A204.1 (cell line): ENCODE measurements at regions not wholly inside any gene's neighbourhood (a gene's known extent, or its start where the extent isn't known, plus 50 kb on each side); places are given as distances from the start of the nearest gene placed in this dataset.
"Not testable (repeated sequence)": the region's sequence is repeated elsewhere in the genome, so short reads cannot be mapped to it uniquely, and the experiment has no call there.

Experiments used
- FAIRE-seq: peaks from 2 replicates; lab custom pipeline; 2012; peaks lifted over from hg19 to GRCh38; lab: Jason Lieb, UNC

DNA sequence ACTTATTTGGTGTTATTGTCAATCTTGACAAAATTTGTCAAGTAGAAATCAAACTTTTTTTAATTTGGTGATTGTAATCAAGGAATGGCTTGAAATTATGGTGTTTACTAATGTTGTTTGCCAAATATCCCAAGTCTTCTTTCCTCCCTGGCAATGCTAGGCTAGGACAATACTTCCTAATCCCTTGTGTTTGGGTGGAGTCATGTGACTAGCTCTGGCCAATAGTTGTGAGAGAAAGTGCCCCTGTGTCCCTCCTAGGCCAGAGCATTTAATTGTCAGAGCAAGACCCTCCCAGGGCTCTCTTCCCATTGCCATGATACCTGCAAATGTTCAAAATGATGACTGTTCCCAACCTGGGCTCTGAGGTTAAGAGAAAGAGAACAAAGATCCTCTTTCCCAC is 132.7 kb downstream of the ANXA2 start:
- FAIRE-seq, result no peak

DNA sequence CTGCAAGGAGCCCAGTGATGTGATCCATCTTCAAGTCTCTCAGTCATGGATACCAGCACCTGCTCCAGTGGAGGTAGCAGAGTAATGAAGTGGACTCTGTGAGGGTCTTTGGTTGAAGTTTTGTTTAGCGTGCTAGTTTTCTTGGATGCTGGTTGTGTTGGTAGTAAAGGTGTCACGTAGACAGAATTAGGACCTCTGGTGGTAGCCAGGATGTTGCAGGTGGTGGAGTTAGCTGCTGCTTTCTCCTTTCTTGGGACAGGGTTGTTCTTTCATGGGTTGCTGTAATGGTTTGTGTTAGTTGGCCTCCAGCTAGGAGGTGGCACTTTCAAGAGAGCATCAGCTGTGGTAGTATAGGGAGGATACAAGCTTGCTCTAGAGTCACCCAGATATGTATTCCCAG is 125.2 kb downstream of the ANXA2 start:
- FAIRE-seq, result no peak

DNA sequence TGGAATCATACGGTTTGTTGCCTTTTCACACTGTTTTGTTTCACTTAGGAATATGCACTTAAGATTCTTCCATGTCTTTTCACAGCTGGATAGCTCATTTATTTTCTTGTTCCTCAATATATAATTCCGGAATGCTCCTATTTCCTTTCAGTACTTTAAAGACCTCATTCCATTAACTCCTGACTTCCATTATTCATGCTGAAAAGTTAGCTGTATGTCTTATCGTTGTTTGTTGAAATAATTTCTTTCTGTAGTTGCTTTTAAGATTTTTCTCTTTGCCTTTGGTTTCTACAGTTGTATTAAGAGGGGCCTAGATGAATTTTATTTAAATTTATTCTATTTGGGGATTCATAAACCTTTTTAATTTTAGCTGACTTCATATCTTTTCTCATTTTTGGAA is 122.2 kb downstream of the ANXA2 start:
- no peak for FAIRE-seq

DNA sequence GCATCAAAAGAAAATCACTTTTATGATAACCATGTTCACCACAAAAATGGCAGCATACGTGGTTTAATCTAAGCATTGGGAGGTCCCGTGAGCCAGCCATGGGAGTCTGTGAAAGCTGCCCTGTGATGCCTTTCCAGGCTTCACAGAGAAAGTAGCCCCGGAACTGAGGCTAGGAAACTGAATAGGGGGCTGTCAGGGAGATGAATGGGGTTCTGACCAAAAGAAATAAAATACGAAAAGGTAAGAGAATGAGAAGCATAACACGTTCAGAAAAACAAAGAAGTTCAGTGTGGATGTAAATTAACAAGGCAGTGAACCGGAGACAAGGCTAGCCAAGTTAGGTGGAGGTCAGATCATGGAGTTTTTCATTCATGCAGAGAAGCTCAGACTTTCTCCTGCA is 118.9 kb downstream of the ANXA2 start:
- no peak for FAIRE-seq

DNA sequence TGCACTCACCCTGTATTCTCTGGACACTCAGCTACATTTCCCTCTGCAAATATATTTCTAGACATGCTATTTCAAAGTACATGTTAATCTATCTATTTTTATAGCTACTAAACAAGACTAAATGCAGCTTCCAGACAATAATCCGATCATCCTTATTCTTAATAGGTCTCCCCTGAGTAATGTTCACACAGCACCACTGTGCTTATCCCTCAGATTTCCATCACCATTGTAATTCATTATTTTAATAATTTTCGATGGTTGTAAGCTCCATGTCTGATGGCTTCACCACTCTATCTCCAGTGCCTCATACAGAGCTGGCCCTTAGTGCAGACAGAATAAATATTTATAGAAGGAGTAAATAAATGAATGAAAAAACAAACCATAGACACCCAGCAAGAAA is 117.5 kb downstream of the ANXA2 start:
- no peak for FAIRE-seq

DNA sequence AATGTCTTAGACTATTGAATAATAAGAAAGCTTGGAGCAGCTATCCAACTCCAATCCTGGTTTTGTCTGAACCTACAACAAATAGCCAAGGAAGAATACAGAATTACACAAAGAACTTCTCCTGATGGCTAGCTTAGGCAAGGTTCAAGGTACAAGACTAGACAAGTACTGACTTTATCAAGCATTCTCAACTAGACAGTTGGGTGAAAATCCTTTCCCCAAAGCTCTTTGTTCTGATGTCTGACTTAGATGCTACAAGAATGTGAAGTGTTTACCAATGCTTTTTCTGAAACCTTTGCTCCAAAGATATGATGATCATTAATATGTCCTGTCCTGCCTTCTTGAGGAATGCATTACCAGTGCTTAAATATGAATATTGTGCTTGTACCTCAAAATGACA is 113.8 kb downstream of the ANXA2 start:
- FAIRE-seq, result no peak

DNA sequence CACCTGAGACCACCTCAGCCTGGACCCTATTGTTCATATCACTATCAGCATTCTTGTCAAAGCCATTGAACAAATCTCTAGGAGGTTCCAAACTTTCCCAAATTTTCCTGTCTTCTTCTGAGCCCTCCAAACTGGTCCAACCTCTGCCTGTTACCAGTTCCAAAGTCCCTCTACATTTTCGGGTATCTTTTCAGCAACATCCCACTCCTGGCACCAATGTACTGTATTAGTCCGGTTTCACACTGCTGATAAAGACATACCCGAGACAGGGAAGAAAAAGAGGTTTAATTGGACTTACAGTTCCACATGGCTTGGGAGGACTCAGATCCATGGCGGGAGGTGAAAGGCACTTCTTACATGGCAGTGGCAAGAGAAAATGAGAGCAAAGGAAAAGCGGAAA is 101.9 kb downstream of the ANXA2 start:
- FAIRE-seq, result not testable (repeated sequence)

DNA sequence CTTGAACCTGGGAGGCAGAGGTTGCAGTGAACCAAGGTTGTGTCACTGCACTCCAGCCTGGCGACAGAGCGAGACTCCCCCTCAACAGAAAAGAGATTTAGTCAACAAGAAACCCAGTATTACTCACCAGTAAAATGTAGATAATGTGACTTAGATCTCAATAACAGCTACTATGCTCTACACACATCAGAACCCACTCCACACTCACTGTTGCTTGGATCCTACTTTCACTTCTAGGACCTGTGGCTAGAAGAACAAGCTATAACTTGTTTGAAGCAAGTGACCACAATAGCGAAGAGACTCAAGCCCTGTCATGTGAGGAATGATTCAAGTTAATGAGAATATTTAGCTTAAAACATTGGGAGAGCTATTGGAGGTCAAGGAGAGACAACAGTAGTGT is 100.7 kb downstream of the ANXA2 start:
- no peak for FAIRE-seq
